GF-D8 (cell line): ENCODE measurements at regions not wholly inside any gene's neighbourhood (a gene's known extent, or its start where the extent isn't known, plus 50 kb on each side); places are given as distances from the start of the nearest gene placed in this dataset.

Experiments used
- DNase-seq: peaks from one replicate; lab custom pipeline; 2025; lab: John Stamatoyannopoulos, UW

GRCh38 chr6:22621701-22622100 lies 52.3 kb downstream of the HDGFL1 start:
- no peak for DNase-seq

DNA sequence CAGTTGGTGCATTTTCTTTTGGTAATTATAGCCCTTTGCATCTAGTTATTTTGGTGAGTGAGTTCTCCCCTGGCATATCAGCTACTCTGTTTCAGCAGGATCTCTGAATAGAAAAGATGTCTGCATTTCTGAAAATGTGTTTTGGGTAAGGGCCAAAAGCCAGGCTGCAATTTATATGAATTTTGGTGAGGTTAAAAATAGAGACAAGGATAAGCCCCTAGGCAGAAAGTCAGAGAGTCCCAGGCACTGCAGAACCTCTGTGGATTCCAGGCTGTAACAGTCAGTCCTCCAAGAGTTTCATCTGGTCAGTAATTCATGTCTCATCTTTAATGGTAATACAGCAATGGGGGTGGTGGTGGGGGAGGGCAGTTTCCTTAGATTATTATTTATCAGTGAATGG lies 53.0 kb downstream of the HDGFL1 start:
- DNase-seq: no peak

DNA sequence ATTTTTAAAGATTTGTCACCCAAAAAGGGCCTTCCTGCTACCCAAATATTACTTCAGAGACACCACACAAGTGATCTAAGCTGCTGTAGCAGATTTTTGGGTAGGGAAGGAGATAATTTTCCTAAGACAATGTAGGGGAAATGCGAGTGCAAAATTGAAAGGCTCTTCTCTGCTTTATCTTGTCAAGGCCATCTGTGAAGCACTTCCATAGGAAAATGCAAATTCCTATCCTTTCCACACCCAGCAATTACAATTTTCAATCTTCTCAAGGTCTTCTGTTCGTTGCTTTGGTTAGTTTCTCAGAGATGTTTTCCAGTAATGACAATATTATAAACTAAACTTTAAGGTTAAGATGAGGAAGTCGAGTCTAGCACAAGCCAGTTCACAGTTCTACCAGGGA lies 53.4 kb downstream of the HDGFL1 start:
- DNase-seq: no peak

DNA sequence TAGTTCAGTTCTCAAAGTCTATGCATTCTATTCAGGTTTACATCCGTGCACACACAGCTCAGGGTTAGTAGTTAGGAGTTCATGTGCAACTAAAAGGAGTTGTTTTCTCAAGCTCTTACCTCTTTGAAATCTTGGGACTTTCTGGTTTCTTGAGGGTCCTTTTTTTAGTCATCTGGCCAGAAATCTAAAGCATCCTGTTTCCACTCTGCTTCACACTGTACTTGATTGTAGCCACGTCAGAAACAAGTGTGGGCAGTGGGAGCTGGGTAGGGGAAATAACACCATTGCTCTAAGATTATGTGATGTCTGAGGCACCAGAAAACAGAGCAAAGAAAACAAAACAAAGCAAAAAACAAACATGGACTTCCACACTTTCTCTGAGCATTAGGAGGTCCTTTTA lies 58.3 kb downstream of the HDGFL1 start:
- no peak for DNase-seq

DNA sequence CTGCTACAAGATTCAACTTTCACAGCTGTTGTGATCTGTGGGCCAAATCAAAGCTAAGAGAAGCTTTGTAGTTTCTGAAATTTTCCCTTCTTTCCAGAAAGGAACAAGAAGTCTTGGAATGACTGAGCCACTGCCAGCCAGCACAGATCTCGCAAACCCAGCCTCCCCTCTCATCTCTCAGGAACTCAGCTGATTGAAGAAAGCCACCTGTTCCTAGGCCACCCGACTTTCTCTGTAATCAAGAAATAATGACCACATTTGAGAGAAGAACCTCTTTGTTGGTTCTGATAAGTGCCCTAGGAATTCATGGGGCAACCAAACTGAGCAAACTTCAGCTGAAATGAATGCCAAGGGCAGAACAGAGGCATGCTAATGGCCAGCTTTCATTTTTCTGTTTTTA lies 61.7 kb downstream of the HDGFL1 start:
- no peak for DNase-seq

DNA sequence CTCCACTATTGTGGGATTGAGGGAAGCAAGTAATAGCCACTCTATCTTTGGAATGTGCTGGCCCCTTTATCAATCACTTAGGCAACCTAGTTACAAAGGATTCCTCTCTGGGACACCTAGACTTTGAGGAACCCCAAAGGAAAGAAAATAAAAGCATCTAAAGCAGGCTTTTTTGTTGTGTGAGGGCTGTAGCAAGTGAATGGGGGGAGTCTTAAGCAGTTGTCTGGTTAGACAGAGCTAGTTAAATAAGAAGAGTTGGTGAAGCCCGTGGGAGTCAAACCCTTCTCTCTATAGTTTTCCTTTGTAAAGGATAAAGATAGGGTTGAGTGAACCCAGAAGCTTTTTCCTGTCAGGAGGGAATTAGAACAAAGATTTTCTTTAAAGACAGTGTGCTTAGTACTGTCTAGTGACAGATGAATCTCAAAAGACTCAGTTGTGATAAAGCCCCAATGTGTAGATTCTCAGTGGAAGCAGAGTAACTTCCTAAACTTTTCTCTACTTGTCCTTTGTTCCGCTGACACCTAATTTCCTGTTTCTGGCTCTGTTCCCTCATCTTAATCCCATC lies 63.3 kb downstream of the HDGFL1 start:
- no peak for DNase-seq

GRCh38 chr6:22636452-22636851 lies 67.1 kb downstream of the HDGFL1 start:
- no peak for DNase-seq

GRCh38 chr6:22637782-22638181 lies 68.4 kb downstream of the HDGFL1 start:
- no peak for DNase-seq

GRCh38 chr6:22638320-22638719 lies 69.0 kb downstream of the HDGFL1 start:
- no peak for DNase-seq

GRCh38 chr6:22642254-22642653 lies 72.9 kb downstream of the HDGFL1 start:
- DNase-seq: no peak

- DNase-seq: no peak
Observed at GRCh38 chr6:22643780-22644179, 74.4 kb downstream of the HDGFL1 start.

DNA sequence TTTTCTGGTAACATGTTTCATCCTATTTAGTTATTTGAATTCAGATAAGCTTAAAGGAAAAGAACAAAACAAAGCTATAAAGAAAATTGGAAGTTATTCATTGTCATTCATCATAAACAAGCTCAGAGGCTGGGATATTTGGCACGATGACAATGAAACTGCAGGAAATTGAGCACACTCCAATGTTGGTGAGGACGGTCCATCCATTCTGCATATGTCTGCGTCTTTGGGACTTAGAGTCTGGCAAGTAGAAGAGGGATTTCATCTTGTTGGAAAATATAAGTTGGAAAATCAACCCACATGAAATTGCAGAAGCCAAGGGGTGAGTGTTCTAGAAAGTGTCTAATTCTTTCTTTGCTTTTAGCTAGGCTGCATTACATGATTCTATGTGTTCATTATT lies 78.4 kb downstream of the HDGFL1 start:
- no peak for DNase-seq

GRCh38 chr6:22651731-22652130 lies 82.4 kb downstream of the HDGFL1 start:
- no peak for DNase-seq

DNA sequence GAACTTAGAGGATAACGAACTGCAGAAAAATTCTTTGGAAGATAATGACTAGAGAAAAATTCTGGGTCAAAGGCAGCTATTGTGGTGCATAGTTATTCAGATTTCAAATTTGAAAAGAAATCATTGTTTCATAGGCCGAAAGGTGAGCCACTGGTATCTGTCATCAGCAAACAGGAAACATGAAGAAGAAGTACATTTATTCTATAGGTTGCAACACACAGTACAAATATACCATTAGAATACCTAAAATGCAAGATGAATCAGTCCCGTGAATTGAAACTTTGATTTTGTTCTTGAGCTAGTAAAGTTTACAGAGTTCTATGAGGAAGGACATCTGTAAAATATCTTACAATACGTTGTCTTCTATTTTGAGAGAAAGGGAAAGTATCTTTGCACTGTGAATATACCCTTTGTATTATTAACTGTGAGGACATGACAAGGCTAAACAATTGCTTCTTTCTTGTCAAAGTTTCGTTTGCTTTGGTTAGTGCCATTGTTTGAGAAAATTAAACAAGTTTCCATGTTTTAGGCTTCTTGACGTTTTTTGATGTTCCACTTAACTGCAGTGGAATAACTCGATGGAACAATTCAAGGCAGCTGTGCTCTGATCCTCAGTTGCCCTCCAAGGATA lies 84.7 kb downstream of the HDGFL1 start:
- no peak for DNase-seq

- no peak for DNase-seq
Observed at GRCh38 chr6:22656706-22657351, 87.5 kb downstream of the HDGFL1 start.

DNA sequence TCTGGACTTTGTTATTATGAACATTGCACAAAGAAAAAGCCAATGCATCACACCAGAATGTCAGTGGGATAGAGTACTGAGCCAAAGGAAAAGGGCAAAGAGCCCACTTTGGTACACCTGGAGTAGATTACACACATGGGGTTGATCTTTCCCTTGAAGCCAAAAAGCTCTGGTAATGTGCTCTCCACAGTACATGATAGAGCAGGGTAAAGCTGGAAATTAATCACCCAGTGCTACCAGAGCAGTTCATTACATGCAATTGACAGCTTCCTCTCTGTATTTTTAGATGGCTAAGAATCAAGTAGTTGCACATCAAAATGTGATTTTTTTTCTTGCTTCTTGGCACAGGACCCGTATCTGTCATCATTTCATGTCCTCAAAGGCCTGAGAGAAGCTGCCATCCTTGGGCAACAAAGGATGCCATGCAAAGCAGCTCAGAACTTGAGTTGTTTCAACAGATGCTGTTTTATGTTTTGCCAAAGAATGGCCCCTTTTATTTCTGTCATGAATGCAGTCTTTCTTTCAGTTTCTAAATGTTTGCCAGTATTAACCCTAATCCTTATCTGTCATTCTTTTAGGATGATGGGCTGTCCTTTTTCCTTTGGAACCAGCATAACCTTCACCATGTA lies 88.1 kb downstream of the HDGFL1 start:
- DNase-seq: no peak

DNA sequence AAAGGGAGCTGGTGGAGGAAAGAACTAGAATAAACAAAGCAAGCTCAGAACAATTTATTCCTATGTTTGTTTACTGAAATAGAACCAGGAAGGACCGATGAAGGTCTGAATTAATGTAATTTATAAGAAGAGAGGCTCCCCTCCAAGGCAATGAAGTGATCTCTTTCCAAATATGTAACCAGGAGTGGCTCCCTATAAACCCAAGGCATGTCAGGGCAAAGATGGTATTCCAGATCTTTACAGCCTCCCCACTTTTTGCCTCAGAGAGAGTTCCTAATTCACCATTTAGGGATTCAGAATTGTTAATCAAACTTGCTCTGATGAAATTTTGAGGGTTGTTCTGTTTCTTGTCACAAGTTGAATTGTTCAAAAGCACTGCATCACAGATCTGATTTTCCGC lies 88.8 kb downstream of the HDGFL1 start:
- no peak for DNase-seq

DNA sequence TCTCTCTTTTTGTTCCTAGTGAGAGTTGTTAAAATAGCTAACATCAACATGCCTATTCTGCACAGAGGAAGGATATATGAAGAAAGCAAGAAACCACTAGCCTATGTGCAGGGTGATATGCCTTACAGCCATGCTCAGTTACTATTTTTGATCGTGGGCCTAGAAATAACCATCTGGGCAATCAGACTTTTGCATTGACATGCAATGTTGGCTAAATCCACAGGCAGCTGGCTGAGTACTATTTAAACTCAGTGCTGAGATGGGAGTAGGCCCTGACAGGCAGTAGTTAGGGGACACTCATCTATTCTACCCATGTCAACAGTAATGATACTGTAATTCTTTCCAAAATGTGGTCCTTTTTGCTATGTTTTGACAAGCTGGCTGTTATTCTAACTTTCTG lies 89.6 kb downstream of the HDGFL1 start:
- DNase-seq: no peak

GRCh38 chr6:22664968-22665367 lies 95.6 kb downstream of the HDGFL1 start:
- DNase-seq: no peak

DNA sequence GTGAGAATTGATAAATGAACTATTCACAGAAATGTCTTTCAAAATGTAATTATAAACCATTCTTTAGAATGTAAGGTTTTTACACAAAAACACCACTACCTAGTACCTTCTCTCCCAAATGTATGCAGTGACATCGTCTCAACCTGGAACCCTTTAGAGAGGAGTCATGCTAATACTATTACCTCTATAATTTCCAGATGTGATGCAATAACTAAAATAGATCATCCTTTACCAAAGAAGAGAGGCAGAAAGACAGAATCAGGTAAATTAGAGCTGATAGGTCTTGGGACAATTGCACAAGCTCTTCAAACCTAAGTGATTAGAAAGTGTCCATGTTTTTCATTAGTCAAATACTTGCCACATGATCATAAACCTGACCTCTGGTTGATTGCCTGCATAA lies 96.7 kb downstream of the HDGFL1 start:
- no peak for DNase-seq

- no peak for DNase-seq
Observed at GRCh38 chr6:22666586-22666985, 97.2 kb downstream of the HDGFL1 start.

GRCh38 chr6:22667855-22668254 lies 98.5 kb downstream of the HDGFL1 start:
- DNase-seq: no peak

- DNase-seq: no peak
Observed at GRCh38 chr6:22668307-22668706, 98.9 kb downstream of the HDGFL1 start.
